Hepatocyte (in vitro differentiated cells): ENCODE measurements at regions not wholly inside any gene's neighbourhood (a gene's known extent, or its start where the extent isn't known, plus 50 kb on each side); places are given as distances from the start of the nearest gene placed in this dataset.

Source experiments
- DNase-seq: peaks from one replicate; pipeline ENCODE4 v3.0.0-alpha.2; 2016; ENCODE audit warnings: low spot score
- H2AFZ ChIP-seq: fragments of 200-600 bp; sonication (generic); 2 replicates; pipeline ENCODE4 v1.6.0; 2016; ENCODE audit warnings: antibody characterized with exemption, mild to moderate bottlenecking
- H3K27ac ChIP-seq: fragments of 200-600 bp; sonication (generic); 2 replicates; pipeline ENCODE4 v1.5.1; 2016; ENCODE audit warnings: mild to moderate bottlenecking
- H3K27me3 ChIP-seq: fragments of 200-600 bp; sonication (generic); 2 replicates; pipeline ENCODE4 v1.6.1; 2016
- H3K36me3 ChIP-seq: fragments of 200-600 bp; sonication (generic); replicated peaks from 2 replicates; pipeline ENCODE4 v1.5.1; 2016; ENCODE audit warnings: low read depth; ENCODE audit not compliant: insufficient read depth
- H3K4me1 ChIP-seq: fragments of 200-600 bp; sonication (generic); 2 replicates; pipeline ENCODE4 v1.5.1; 2016; ENCODE audit warnings: mild to moderate bottlenecking, moderate library complexity; ENCODE audit not compliant: insufficient read depth
- H3K4me2 ChIP-seq: fragments of 200-600 bp; sonication (generic); 2 replicates; pipeline ENCODE4 v1.6.0; 2016
- H3K4me3 ChIP-seq: fragments of 200-600 bp; sonication (generic); 2 replicates; pipeline ENCODE4 v1.5.1; 2016; ENCODE audit warnings: mild to moderate bottlenecking
- H3K79me2 ChIP-seq: fragments of 200-600 bp; sonication (generic); 2 replicates; pipeline ENCODE4 v1.6.0; 2017; ENCODE audit warnings: mild to moderate bottlenecking
- H3K9me2 ChIP-seq: fragments of 200-600 bp; sonication (generic); replicated peaks from 2 replicates; pipeline ENCODE4 v1.6.0; 2017; ENCODE audit warnings: mild to moderate bottlenecking; ENCODE audit not compliant: insufficient read depth
- H3K9me3 ChIP-seq: fragments of 200-600 bp; sonication (generic); 2 replicates; pipeline ENCODE4 v1.5.1; 2016; ENCODE audit warnings: low read depth, mild to moderate bottlenecking
- H4K20me1 ChIP-seq: fragments of 200-600 bp; sonication (generic); 2 replicates; pipeline ENCODE4 v1.6.0; 2016; ENCODE audit warnings: mild to moderate bottlenecking; ENCODE audit not compliant: insufficient read depth, poor library complexity, severe bottlenecking
- EZH2 ChIP-seq: fragments of 200-600 bp; sonication (generic); IDR thresholded peaks from 2 replicates; pipeline ENCODE4 v1.6.1; 2016; ENCODE audit warnings: antibody characterized with exemption, mild to moderate bottlenecking, borderline replicate concordance
- EZH2phosphoT487 ChIP-seq: fragments of 200-600 bp; sonication (generic); IDR thresholded peaks from one replicate; pipeline ENCODE4 v1.6.1; 2018; ENCODE audit warnings: antibody characterized with exemption, mild to moderate bottlenecking, low read depth, moderate library complexity; ENCODE audit not compliant: unreplicated experiment, severe bottlenecking
- WGBS: methylation state at CpG from one replicate; pipeline ENCODE4 v1.1.6; 2016; ENCODE audit warnings: low lambda C conversion rate; ENCODE audit errors: missing lambda C conversion rate; 5-methylcytosine and 5-hydroxymethylcytosine counted together
- TF ChIP-seq, protein P1 (sequence below): fragments of 200-600 bp; sonication (generic); IDR thresholded peaks from 2 replicates; pipeline ENCODE4 v1.5.1; 2016; ENCODE audit warnings: antibody characterized with exemption, mild to moderate bottlenecking; ENCODE audit not compliant: poor library complexity

- no peak overlapping the region for H3K4me3 ChIP-seq
- H4K20me1 ChIP-seq = no peaks in the 10 kb centered on the region
- peak overlapping the region; percentile 34 for H3K4me2 ChIP-seq
- TF ChIP-seq, protein P1, sequence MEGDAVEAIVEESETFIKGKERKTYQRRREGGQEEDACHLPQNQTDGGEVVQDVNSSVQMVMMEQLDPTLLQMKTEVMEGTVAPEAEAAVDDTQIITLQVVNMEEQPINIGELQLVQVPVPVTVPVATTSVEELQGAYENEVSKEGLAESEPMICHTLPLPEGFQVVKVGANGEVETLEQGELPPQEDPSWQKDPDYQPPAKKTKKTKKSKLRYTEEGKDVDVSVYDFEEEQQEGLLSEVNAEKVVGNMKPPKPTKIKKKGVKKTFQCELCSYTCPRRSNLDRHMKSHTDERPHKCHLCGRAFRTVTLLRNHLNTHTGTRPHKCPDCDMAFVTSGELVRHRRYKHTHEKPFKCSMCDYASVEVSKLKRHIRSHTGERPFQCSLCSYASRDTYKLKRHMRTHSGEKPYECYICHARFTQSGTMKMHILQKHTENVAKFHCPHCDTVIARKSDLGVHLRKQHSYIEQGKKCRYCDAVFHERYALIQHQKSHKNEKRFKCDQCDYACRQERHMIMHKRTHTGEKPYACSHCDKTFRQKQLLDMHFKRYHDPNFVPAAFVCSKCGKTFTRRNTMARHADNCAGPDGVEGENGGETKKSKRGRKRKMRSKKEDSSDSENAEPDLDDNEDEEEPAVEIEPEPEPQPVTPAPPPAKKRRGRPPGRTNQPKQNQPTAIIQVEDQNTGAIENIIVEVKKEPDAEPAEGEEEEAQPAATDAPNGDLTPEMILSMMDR = no peak
- TF ChIP-seq EZH2phosphoT487 (no peak), EZH2 (no peak)
- H3K9me3 ChIP-seq = no peaks in the 10 kb centered on the region
- H3K27me3 ChIP-seq = no peaks in the 10 kb centered on the region
- 81% methylated on average over 8 of the region's 8 CpGs for WGBS
- H3K36me3 ChIP-seq = no peaks in the 10 kb centered on the region
- DNase-seq = no peak
- H3K4me1 ChIP-seq = peaks cover 26% of the 10 kb centered on the region
- no peaks in the 10 kb centered on the region for H3K9me2 ChIP-seq
- peak overlapping the region; percentile 57 for H3K27ac ChIP-seq
- no peaks in the 10 kb centered on the region for H3K79me2 ChIP-seq
- no peak overlapping the region for H2AFZ ChIP-seq
Measured at GRCh38 chr9:94159069-94159939, 75.0 kb downstream of the PTPDC1 start.

DNA sequence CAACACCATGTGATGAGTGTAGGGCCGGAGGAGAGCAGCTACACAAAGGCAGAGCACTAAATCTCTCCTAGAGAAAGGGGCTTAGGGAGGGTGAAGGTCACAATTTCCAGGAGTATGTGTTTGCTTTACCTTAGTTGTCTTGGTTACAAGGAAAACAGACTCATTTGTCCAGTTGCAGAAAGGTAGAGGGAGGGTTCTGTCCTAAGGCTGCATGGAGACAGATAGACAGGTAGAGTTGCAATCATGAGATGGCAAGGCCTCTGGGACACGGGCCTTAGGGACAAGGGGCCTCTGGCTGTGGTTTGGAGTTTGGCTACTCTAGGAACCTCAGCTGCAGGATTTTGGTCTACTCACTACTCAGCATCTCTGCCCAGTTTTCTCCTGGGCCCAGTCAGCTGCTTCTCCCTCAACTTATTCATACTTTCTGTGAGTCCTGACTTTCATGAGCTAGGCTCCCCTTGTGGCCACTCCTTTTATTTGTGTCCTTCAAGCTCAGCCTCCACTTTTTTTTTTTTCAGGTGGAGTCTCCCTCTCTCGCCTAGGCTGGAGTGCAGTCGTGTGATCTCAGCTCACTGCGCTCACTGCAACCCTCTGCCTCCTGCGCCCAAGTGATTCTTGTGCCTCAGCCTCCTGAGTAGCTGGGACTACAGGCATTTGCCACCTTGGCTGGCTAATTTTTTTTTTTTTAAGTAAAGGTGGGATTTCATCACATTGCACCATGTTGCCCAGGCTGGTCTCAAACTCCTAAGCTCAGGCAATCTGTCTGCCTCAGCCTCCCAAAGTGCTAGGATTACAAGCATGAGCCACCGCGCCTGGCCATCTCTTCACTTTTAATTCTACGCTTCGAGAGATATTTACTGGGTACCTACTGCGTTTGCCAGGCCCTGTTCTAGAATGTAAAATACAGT is 76.6 kb downstream of the PTPDC1 start:
- Histone ChIP-seq H3K36me3 (no peaks in the 10 kb centered on the region), H3K27ac (peak overlapping the region; percentile 57), H3K27me3 (no peaks in the 10 kb centered on the region), H3K4me1 (peaks cover 26% of the 10 kb centered on the region), H3K4me3 (no peak overlapping the region), H4K20me1 (no peaks in the 10 kb centered on the region), H3K4me2 (no peak overlapping the region), H2AFZ (no peak overlapping the region), H3K79me2 (no peaks in the 10 kb centered on the region), H3K9me3 (no peaks in the 10 kb centered on the region), H3K9me2 (no peaks in the 10 kb centered on the region)
- no peak for TF ChIP-seq EZH2
- TF ChIP-seq, protein P1 = no peak
- no peak for TF ChIP-seq EZH2phosphoT487
- DNase-seq = peak; percentile 27
- WGBS = 83% methylated on average over 11 of the region's 11 CpGs

DNA sequence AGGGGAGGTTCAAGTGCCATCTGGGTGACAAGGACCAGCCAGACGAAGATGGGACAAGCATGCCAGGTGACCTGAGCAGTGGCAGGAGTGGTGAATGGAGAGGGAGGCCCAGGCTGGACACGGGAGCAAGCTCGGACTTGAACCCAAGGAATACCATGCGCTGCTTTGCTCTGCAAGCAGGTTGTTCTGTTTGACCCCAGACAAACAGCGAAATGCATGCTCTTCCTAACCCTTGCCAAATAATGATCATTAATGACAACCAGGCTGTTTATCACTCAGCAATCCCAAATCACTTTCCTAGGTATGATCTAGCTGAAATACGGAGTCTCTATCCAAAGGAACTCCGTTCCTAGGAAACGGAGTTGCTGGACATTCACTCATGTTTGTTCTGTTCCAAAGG is 77.4 kb downstream of the PTPDC1 start:
- Histone ChIP-seq H3K9me3 (no peaks in the 10 kb centered on the region), H3K79me2 (no peaks in the 10 kb centered on the region), H3K27me3 (no peaks in the 10 kb centered on the region), H3K36me3 (no peaks in the 10 kb centered on the region), H3K4me3 (no peak overlapping the region), H4K20me1 (no peaks in the 10 kb centered on the region), H2AFZ (no peak overlapping the region), H3K4me1 (peaks cover 26% of the 10 kb centered on the region), H3K9me2 (no peaks in the 10 kb centered on the region), H3K27ac (no peak overlapping the region), H3K4me2 (no peak overlapping the region)
- TF ChIP-seq EZH2phosphoT487 (no peak), EZH2 (no peak)
- TF ChIP-seq, protein P1 = no peak
- DNase-seq = no peak
- WGBS = 88% methylated on average over 8 of the region's 8 CpGs
